GM21529 (cell line): ENCODE measurements at regions not wholly inside any gene's neighbourhood (a gene's known extent, or its start where the extent isn't known, plus 50 kb on each side); places are given as distances from the start of the nearest gene placed in this dataset.

Experiments
- ATAC-seq: cut with Tn5 transposase; IDR thresholded peaks from one replicate; pipeline ENCODE4 v1.9.1; 2021; ENCODE audit not compliant: unreplicated experiment

GRCh38 chr11:110000031-110000502 is 93.1 kb upstream of the ZC3H12C start:
- ATAC-seq, result peak; percentile 98

DNA sequence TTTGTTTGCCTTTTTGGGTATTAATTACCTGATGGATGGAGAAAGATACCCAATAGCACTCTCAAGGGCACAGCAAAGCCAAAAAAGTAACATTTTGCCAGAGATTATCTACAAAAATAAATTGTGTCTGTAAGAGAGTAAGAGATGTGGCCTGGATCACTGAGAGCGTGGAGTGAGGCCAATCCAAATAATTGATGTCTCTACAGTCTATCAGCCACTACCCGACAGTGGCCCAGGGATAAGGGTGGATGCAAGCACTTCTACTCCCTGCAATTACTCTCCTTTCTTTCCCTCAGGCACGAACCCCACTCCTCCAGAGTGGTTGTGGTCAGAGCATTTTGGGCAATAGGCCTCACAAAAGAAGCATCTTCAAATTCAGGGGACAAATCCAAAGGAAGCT is 92.3 kb upstream of the ZC3H12C start:
- no peak for ATAC-seq

- ATAC-seq, result no peak
Observed at GRCh38 chr11:110003426-110003825, 89.8 kb upstream of the ZC3H12C start.

GRCh38 chr11:110011595-110011994 is 81.6 kb upstream of the ZC3H12C start:
- no peak for ATAC-seq

- no peak for ATAC-seq
Observed at GRCh38 chr11:110015695-110016094, 77.5 kb upstream of the ZC3H12C start.

DNA sequence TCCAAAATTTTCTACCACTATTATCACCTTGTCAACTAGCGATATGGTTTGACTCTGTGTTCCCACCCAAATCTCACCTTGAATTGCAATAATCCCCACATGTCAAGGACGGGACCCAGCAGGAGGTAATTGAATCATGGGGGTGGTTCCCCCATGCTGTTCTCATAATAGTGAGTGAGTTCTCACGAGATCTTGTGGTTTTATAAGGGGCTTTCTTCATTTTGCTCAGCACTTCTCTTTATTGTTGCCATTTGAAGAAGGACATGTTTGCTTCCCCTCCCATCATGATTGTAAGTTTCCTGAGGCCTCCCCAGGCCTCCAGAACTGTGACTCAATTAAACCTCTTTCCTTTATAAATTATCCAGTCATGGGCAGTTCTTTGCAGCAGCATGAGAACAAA is 73.5 kb upstream of the ZC3H12C start:
- ATAC-seq, result no peak

- ATAC-seq, result no peak
Observed at GRCh38 chr11:110022548-110022947, 70.6 kb upstream of the ZC3H12C start.

DNA sequence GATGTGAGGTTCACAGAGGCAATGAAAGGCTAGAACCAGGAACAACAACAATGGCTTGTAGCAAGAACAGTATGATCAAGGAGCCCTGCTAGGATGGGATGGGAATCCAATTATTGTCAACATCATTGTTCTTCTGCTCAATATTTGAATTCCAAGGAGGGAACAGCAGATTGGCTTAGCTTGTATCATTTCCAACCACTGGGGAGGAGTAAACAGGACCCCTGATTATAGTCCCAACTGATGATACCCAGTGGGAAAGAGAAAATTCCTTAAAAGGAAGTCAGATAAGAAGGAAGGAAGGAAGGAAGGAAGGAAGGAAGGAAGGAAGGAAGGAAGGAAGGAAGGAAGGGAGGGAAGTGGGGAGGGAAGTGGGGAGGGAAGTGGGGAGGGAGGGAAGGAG is 69.5 kb upstream of the ZC3H12C start:
- no peak for ATAC-seq

GRCh38 chr11:110026858-110027626 is 66.2 kb upstream of the ZC3H12C start:
- peak; percentile 93 for ATAC-seq

DNA sequence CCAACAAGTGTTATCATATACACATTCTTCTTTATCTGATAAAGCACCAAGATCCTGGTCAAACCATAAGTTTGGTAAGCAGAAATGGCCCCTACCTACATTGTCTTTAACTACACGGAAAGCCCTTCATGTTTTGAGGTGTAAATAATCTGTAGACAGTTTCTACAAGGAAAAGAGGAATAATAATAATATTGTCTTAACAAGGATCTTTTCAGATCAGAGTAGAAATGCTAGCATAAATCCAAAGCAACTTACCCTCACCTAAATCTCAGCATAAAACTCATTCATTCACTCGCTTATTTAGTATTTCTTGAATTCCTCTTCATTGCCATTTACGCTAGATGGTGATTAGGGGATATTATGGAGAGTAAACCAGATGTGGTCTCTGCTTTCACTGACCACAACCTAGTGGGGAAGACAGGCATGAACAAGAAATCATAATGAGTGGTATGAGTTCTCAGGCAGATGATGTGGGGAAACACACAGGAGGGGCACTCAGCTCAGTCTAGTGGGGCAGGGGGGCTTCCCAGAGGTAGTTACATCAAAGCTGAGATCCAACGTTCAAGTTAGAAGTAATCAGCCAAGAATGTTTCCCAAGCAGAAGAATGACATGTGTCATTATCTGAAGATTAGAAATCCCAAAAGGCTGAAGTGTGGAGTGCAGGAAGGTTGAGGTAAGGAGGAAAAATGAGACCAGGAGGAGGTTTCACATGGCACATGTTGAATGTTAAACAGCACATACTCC is 65.4 kb upstream of the ZC3H12C start:
- ATAC-seq, result peak; percentile 40

DNA sequence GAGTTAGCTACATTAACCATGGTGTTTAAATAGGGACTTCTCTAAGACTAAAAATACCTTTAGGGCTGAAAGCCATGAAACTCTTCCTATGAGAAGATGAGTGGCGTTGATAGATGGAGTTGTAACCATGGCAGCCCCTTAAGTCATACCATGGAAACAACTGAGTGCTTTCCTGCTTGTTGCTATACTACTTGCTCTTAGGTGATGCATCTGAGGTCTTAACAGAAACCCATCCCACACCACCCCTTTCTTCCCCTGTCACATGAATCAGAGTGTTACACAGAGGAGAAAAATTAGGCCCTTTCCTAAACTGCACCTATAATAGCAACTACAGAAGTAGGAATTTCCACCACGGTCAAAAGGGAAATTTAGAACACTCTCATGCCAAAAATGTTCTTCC is 64.3 kb upstream of the ZC3H12C start:
- ATAC-seq, result no peak

DNA sequence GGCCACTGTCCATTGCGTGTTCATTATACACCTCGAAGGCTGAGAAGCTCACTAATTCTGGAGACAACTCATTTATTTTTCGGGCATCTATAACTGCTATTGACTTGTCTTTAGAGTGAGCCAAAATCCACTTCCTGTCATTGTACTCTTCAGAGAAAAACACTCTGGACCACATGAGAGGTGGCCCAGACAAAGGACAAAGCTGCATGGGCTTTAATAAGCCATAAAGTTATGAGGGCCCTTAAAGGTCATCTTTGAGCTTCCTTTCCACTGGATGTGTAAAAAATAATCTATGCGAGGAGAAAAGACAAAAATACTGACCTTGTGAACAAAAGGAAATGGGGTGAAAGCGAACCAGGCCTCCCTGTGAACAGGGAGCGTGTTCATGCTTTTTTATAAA is 63.5 kb upstream of the ZC3H12C start:
- ATAC-seq, result no peak

GRCh38 chr11:110031171-110031570 is 62.0 kb upstream of the ZC3H12C start:
- ATAC-seq, result no peak

GRCh38 chr11:110032259-110032658 is 60.9 kb upstream of the ZC3H12C start:
- no peak for ATAC-seq

DNA sequence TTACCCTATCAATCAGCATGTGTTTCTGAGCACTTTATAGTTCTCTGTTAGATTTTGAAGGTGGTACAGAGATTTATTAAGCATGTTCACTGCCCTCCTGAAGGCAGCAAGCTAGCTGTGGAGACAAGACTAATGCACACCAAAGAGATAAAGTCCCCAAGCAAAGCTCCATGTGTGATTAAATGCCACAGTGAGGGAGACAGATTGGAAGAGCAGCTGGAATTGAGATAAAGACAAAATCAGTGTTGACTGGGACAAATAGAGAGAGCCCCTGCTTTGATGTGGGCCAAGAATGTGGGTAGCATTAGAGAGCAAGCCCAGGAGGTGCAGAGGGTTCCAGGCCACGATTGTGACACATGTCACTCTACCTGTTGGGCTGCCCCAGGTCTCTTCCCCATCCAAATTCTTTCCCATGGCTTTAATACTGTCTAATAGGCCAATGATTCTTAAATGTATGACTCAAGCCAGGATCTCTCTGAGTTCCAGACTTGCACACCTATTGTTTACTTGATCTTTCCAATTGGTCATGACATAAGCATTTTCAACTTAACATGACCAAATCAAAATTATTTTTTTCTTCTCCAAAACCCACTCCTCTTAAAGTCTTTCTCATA is 60.1 kb upstream of the ZC3H12C start:
- no peak for ATAC-seq

- ATAC-seq, result no peak
Observed at GRCh38 chr11:110034806-110035205, 58.4 kb upstream of the ZC3H12C start.

GRCh38 chr11:110035357-110035756 is 57.8 kb upstream of the ZC3H12C start:
- no peak for ATAC-seq

DNA sequence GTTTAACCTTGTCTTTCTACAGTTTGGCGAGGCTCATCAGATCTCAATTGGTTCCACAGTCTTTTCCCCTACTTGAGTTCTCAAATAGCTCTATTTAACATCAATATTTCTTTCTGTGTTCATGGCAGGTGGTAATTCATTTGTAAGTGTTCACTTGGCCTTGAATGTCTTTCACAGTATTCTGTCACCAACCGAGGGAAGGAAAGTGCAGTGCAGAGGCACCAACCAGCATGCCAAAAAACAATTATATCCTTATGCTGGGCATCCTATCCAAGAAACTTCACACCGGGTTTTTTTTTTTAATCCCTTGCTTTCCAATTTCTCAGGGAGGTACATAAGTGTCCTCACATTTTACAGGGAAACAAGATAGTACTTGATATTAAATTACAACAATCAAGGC is 55.0 kb upstream of the ZC3H12C start:
- ATAC-seq, result no peak
